HS-27A (cell line): ENCODE measurements at regions not wholly inside any gene's neighbourhood (a gene's known extent, or its start where the extent isn't known, plus 50 kb on each side); places are given as distances from the start of the nearest gene placed in this dataset.

Experiments used
- DNase-seq: peaks from one replicate; pipeline ENCODE4 v3.0.0-alpha.2; 2012; ENCODE audit warnings: low read depth, missing footprints

- DNase-seq: peak; percentile 71
Measured at GRCh38 chr5:20276061-20276958, 288.3 kb upstream of the CDH18 start.

DNA sequence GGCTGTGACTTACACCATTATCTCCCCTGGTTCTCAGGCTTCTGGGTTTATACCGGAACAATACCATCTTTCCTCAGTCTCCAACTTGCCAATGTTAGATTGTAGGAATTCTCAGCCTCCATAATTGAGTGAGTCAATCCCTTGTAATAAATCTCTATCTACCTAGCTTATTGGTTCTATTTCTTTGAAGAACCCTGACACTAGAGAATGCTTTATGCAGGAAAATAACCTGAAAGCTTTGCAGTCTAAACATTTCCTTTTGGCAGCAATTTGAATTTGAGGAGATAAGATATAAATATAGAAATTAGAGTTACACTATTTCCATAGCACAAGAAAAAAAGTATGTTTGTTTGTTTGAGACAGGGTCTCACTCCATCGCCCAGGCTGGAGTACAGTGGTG is 278.1 kb upstream of the CDH18 start:
- no peak for DNase-seq

DNA sequence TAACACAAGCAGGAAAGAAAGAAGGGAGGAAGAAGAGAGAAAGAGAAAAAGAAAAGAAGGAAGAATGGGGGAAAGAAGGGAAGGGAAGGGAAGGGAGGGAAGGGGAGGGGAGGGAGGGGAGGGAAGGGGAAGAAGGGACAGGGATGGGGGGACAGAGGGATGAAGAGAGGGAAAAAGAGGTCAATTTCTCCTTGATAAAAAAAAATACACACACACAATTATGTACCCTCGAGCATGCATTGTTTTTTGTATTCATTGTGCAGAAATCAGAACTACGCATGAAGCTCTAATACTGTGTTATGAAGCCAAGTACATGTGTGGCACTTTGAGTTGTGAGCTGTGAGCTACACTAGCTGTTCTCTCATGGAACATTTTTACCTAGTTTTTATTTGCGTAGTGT is 274.9 kb upstream of the CDH18 start:
- no peak for DNase-seq

DNA sequence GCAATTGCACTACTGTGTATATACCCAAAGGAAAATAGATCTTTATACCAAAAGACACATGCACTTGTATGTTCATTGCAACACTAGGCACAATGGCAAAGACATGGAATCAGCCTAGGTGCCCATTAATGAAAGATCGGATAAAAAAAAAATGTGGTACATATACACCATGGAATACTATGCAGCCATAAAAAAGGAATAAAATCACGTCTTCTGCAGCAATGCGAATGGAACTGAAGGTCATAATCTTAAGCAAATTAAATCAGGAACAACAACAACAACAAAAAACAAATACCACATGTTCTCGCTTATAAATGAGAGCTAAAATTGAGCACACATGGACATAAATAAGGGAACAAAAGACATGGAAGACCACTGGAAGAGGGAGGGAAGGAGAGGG is 266.7 kb upstream of the CDH18 start:
- no peak for DNase-seq

DNA sequence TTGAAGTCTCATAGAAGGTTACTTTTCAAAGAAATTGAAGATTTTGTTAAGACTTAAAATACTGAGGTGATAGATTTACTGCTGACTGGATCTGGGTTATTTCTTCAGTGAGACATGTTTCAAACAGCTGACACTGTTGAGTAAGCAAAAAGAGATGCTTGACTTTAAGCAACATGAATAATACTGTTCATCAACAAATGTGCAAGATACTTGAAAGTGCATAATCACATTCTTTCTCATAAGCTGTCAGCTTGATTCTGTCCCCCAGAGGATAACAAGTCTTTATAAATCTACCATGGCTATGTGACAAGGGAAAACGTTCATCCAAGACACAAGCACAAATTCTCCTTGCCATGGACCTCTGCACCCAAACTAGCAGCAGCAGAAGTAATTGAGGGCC is 260.1 kb upstream of the CDH18 start:
- no peak for DNase-seq

GRCh38 chr5:20245432-20245974 is 257.5 kb upstream of the CDH18 start:
- DNase-seq: no peak

DNA sequence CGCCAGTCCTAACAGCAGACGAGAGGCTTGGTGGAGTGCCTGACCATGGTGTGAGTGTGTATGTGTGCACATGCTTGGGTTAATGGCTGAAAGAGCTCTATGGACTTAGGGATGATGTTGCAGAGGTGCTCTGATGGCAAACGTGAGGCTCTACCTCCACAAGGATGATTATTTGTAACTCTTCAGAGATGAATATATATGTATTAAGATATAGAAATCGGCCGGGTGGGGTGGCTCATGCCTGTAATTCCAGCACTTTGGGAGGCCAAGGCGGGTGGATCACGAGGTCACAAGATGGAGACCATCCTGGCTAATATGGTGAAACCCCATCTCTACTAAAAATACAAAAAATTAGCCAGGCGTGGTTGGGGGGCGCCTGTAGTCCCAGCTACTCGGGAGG is 253.4 kb upstream of the CDH18 start:
- DNase-seq: no peak

- no peak for DNase-seq
Measured at GRCh38 chr5:20231040-20231439, 243.0 kb upstream of the CDH18 start.

DNA sequence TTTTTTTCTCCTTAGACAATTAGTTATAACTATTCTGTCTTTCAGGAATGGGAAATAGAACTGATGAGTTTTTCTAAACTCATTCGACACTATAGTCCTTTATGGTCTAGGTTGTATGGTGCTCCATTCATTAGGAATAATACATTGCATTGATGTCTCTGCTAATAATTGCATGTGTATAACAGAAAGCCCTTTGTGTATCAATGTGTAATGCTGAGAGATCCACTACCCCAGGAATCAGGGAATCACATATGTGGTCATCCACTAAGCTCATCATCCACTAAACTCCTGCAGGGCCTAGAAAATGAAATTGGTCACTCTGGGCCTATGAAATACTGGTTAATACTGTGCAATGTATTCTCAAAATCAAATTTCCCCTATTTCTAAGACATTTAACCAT is 242.0 kb upstream of the CDH18 start:
- no peak for DNase-seq

DNA sequence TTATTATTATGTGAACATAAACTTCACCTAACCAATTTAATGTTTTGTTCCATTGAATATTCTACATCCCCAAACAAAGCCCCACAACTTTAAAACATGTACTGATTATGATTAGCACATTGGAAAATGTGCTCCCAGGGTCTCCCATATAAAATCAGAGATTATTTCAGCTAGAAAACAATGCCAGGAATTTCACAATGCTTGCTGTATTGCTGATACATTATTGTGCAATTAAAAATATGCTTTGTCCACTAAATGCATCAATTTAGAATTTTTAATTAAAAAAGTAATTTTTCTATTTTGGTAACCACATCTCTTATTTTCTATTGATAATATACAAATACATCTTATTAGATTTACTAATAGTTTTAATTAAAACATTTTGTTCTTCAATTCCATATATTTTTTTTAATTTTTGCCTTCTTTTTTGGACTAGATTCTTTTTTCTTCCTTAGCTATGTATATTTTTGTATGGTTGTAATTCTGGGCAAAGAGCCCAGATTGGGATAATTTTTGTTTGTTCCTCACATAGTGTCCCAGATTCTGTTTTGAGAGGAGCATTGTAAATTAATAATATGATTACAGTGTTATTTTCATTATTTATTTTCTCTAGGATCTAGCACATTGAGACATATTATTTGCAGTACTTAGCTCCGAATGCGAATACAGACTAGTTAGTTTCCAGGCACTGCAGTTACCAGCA is 241.5 kb upstream of the CDH18 start:
- DNase-seq: no peak

DNA sequence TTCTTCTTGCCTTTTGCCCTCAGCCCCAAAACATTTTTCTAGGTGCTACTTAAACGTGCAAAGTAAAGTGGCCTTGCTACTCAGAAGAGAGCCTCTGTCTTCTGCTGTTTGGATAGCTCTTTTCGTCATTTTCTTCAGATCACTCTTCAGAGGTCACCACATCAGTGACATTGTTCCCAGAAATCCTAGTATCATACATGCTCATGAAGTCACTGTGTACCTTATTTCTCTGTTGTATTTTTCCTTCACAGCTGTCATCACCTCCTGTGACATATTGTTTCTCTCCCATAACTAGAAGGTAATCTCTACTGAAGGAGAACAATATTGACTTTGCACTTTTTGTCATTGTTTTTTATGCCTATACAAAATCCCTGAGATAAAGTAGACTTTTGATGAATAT is 237.0 kb upstream of the CDH18 start:
- DNase-seq: no peak

DNA sequence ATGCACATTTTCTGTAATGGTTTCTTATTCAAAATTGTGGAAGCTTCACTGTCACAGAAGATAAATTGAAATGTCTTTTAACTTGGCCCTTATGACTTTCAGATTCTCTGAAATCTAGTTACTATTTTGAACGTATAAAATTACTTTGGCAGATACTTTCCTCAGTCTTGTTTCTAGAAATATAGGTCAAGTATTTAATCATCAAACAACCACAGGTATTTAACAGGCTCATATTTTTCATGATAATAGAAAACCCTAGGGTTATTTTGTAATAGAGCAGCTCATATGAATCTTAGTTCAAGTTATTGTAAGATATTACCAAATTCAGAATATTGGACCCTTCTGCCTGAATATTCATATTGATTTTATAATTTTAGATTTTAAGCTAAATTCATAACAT is 236.0 kb upstream of the CDH18 start:
- DNase-seq: no peak

GRCh38 chr5:20223451-20223850 is 235.5 kb upstream of the CDH18 start:
- DNase-seq: no peak

DNA sequence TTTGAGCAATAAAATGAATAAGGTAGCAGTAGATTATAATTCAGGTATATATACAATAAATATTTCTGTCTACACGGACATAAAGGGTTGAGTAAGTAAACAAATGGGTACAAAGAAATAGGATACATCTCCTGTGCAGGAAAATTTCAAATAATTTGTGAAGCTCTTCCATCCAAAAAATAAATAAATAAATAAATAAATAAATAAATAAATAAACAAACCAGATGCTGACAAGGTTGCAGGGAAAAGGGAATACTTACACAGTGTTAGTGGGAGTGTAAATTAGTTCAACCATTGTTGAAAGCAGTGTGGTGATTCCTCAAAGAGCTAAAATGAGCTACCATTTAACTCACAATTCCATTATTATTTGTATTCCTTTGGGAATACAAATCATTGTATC is 227.3 kb upstream of the CDH18 start:
- no peak for DNase-seq

GRCh38 chr5:20213803-20214202 is 225.8 kb upstream of the CDH18 start:
- no peak for DNase-seq

- no peak for DNase-seq
Measured at GRCh38 chr5:20212701-20213100, 224.7 kb upstream of the CDH18 start.

DNA sequence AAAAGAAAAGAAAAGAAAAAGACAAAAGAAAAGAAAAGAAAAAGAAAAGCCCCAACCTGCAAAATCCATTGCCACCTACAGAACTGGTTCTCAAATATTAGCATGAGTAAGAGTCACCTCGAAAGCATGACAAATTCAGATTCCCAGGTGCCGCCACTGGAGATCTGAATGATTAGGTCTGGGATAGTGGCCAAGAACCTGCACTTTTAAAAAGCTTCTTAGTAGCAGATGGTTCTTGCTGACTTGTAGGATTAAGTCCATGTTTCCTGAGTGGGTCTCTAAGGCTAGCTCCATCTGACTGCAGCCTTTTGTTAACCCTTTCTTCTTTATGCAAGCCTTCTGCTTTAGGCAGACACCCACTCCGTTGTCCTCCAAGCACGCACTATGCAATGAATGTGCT is 178.5 kb upstream of the CDH18 start:
- DNase-seq: no peak

DNA sequence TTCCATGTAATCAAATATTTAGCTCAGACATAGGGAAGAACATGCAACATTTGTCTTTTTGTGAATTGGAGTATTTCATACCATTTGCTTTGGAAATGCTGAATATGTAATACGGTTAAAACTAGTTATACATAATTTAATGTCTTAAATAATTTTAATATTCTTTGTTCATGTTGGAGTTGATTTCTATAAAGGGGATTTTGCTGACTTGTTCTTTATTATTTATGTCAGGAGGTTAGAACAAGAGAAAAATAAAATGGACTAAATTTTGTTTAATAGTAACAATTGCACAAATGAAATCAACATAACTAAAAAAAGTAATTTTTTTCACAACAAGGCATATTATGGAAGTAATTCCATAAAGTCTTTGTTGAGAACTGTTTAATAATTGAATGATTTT is 170.0 kb upstream of the CDH18 start:
- DNase-seq: no peak

DNA sequence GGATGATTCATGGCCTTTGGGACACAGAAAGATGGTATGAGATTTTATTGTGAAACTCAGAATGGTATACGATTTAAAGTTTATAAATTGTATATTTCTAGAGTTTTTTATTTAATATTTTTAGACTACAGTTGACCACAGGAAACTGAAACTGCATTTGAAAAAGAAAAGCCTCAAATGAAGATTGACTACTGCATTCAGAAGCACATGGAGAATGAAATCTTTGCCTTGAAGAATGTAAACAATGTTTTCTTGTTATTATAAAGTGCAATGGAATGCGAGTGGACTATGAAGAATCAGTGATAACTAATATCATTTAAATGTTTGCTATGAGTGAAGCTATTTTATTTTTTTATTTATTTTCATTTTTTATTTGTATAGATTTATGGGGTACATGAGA is 169.1 kb upstream of the CDH18 start:
- DNase-seq: peak; percentile 33

- DNase-seq: no peak
Measured at GRCh38 chr5:20145240-20145639, 157.2 kb upstream of the CDH18 start.

DNA sequence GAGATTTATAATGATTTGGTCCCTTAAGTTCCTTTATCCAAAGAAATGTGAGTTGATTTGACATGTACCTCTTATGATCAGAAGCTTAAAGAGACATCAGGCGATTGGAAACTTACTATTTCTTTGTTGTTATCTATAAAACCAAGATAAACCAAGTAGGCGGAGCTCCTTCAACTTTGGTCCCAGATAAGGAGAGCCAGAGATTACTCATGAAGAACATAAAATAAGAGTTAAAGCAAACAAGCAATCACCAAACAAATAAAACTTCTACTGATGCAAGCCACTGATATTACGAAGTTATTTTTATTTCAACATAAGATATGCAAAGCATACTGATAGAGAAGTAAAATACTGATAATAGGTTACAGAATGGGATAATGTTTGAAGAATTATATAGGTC is 141.5 kb upstream of the CDH18 start:
- no peak for DNase-seq

DNA sequence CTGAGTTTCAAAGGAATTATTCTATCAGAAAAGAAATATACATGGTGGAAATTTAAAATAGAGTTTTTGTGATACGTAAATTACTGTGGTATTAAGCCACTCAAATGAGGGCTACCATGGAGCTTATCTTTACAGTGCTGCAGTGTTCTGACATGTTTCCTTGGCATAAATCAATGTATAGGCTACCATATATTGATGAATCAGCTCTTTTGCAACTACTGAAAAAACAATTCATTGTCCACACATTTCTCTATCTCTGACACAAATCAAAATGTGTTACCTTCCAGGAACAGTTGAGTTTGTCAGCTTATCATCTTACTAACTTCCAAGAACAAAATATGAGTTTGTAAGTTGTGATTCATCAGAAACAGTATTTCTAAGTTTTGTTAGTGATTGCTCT is 140.3 kb upstream of the CDH18 start:
- DNase-seq: no peak

DNA sequence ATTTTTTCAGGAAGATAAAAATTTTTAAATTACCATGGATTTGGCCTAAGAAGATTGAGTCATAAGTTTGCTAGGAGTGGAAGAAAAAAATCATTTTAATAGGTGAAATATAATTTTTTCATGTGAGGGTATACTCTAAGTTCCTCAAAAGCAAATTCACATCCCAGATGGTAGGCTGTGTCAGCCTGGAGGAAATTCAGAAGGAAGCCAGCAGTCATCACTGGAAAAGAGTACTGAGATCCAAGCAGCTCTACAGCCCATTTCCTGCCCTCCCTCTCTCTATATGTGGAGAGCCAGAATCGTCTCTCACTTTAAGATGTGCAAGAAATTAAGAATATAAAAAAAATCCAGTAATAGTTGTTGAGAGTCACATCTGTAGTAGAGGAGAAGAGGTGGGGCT is 126.5 kb upstream of the CDH18 start:
- DNase-seq: no peak
